LoVo (cell line): ENCODE measurements at regions not wholly inside any gene's neighbourhood (a gene's known extent, or its start where the extent isn't known, plus 50 kb on each side); places are given as distances from the start of the nearest gene placed in this dataset.

ENCODE experiments used
- DNase-seq: peaks from one replicate; pipeline ENCODE4 v3.0.0-alpha.2; 2016; ENCODE audit warnings: low spot score

GRCh38 chr10:128373831-128374230 is 247.6 kb upstream of the MKI67 start:
- DNase-seq: no peak

GRCh38 chr10:128375171-128375570 is 248.9 kb upstream of the MKI67 start:
- DNase-seq: no peak

- DNase-seq: no peak
These were observed 251.3 kb upstream of the MKI67 start for GRCh38 chr10:128377364-128377987.

- DNase-seq: no peak
These were observed 251.8 kb upstream of the MKI67 start for GRCh38 chr10:128377988-128378387.

GRCh38 chr10:128380946-128381345 is 254.7 kb upstream of the MKI67 start:
- DNase-seq: no peak

GRCh38 chr10:128382225-128382624 is 256.0 kb upstream of the MKI67 start:
- no peak for DNase-seq

- no peak for DNase-seq
These were observed 258.6 kb upstream of the MKI67 start for GRCh38 chr10:128384831-128385230.

GRCh38 chr10:128386231-128386630 is 260.0 kb upstream of the MKI67 start:
- DNase-seq: no peak

- no peak for DNase-seq
These were observed 260.8 kb upstream of the MKI67 start for GRCh38 chr10:128386816-128387604.

- DNase-seq: no peak
These were observed 264.4 kb upstream of the MKI67 start for GRCh38 chr10:128390596-128390995.

- no peak for DNase-seq
These were observed 267.3 kb upstream of the MKI67 start for GRCh38 chr10:128393546-128393945.

- DNase-seq: no peak
These were observed 271.9 kb upstream of the MKI67 start for GRCh38 chr10:128398118-128398517.

GRCh38 chr10:128398999-128399398 is 272.8 kb upstream of the MKI67 start:
- no peak for DNase-seq

GRCh38 chr10:128400564-128400963 is 274.3 kb upstream of the MKI67 start:
- DNase-seq: no peak

- DNase-seq: no peak
These were observed 279.2 kb upstream of the MKI67 start for GRCh38 chr10:128405450-128405849.

- DNase-seq: no peak
These were observed 285.4 kb upstream of the MKI67 start for GRCh38 chr10:128411643-128412042.

GRCh38 chr10:128414568-128414967 is 288.3 kb upstream of the MKI67 start:
- DNase-seq: no peak

GRCh38 chr10:128416231-128416630 is 290.0 kb upstream of the MKI67 start:
- DNase-seq: no peak

- DNase-seq: no peak
These were observed 291.6 kb upstream of the MKI67 start for GRCh38 chr10:128417826-128418225.

- DNase-seq: no peak
These were observed 292.6 kb upstream of the MKI67 start for GRCh38 chr10:128418819-128419218.

- no peak for DNase-seq
These were observed 293.3 kb upstream of the MKI67 start for GRCh38 chr10:128419466-128420019.

GRCh38 chr10:128420623-128421022 is 294.4 kb upstream of the MKI67 start:
- no peak for DNase-seq

GRCh38 chr10:128421371-128422160 is 295.3 kb upstream of the MKI67 start:
- DNase-seq: no peak
